ENCODE measurements at regions not wholly inside any gene's neighbourhood (a gene's known extent, or its start where the extent isn't known, plus 50 kb on each side); places are given as distances from the start of the nearest gene placed in this dataset.

DNA sequence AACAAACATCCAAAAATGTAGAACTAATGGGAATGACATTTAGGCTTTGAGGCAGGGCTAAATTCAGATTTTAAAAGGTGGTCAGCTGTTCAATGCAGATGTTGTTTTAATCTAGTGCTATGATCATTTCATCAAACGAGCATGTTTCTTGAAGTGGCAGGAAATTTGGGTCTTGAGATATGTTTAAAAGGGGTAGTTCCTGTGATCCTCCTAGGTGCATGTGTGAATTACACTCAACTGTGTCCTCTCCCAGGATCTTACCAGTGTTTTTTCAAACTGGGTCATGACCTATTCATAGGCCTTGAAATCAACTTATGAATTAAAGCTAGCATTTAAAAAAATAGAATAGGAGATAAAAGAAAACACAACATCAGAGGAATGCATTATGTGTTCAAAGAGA, 57.4 kb upstream of the ACMSD start:
- TF ChIP-seq, protein P1, sequence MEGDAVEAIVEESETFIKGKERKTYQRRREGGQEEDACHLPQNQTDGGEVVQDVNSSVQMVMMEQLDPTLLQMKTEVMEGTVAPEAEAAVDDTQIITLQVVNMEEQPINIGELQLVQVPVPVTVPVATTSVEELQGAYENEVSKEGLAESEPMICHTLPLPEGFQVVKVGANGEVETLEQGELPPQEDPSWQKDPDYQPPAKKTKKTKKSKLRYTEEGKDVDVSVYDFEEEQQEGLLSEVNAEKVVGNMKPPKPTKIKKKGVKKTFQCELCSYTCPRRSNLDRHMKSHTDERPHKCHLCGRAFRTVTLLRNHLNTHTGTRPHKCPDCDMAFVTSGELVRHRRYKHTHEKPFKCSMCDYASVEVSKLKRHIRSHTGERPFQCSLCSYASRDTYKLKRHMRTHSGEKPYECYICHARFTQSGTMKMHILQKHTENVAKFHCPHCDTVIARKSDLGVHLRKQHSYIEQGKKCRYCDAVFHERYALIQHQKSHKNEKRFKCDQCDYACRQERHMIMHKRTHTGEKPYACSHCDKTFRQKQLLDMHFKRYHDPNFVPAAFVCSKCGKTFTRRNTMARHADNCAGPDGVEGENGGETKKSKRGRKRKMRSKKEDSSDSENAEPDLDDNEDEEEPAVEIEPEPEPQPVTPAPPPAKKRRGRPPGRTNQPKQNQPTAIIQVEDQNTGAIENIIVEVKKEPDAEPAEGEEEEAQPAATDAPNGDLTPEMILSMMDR (IDR thresholded peaks at IDR 0.05), result no peak
- TF ChIP-seq REST (IDR thresholded peaks at IDR 0.05; ENCODE audit: low read depth, low read length), result no peak
- no peak for TF ChIP-seq GATA2 (CRISPR knock-in tag; IDR thresholded peaks at IDR 0.05)
- TF ChIP-seq POLR2AphosphoS5 (IDR thresholded peaks at IDR 0.05; ENCODE audit: low read depth, low read length), result no peak
- TF ChIP-seq FOXJ3 (CRISPR knock-in tag; IDR thresholded peaks at IDR 0.05), result no peak
